HepG2 (cell line): ENCODE measurements at regions not wholly inside any gene's neighbourhood (a gene's known extent, or its start where the extent isn't known, plus 50 kb on each side); places are given as distances from the start of the nearest gene placed in this dataset.
A peak's percentile ranks its signal among the peaks of the same experiment; 100 is the strongest.

ENCODE experiments used
- ATRX ChIP-seq: sonication (generic); formaldehyde crosslinking; IDR thresholded peaks from 2 replicates; pipeline ENCODE4 v1.4.0; 2020; ENCODE audit warnings: missing genetic modification reagents, borderline replicate concordance
- ELF4 ChIP-seq: sonication (generic); formaldehyde crosslinking; IDR thresholded peaks from 2 replicates; pipeline ENCODE4 v1.5.0; 2020; ENCODE audit warnings: missing genetic modification reagents, mild to moderate bottlenecking, moderate library complexity, borderline replicate concordance
- EZH2 ChIP-seq: conservative IDR thresholded peaks from 2 replicates; pipeline ENCODE4 v1.6.1; 2012; ENCODE audit warnings: mild to moderate bottlenecking, low read depth, low read length, moderate library complexity
- FOXK2 ChIP-seq: fragments of 450-650 bp; IDR thresholded peaks from 2 replicates; pipeline ENCODE4 v1.6.1; 2016
- KDM4B ChIP-seq: sonication (generic); formaldehyde crosslinking; IDR thresholded peaks from 2 replicates; pipeline ENCODE4 v1.4.0; 2020; ENCODE audit warnings: missing genetic modification reagents
- KDM6A ChIP-seq: IDR thresholded peaks from 2 replicates; pipeline ENCODE4 v1.6.1; 2016; ENCODE audit warnings: low read depth
- MBD4 ChIP-seq: IDR thresholded peaks from 2 replicates; pipeline ENCODE4 v1.6.1; 2012; ENCODE audit warnings: low read length, inconsistent platforms, borderline replicate concordance
- MTF1 ChIP-seq: sonication (generic); formaldehyde crosslinking; IDR thresholded peaks from 2 replicates; pipeline ENCODE4 v1.5.0; 2020; ENCODE audit warnings: missing genetic modification reagents
- PHF21A ChIP-seq: sonication (generic); formaldehyde crosslinking; IDR thresholded peaks from 2 replicates; pipeline ENCODE4 v1.5.0; 2020; ENCODE audit warnings: mild to moderate bottlenecking, missing genetic modification reagents
- POLR2AphosphoS5 ChIP-seq: IDR thresholded peaks from 2 replicates; pipeline ENCODE4 v1.6.1; 2012; ENCODE audit warnings: low read depth, low read length
- PTBP1 ChIP-seq: fragments of 200-400 bp; formaldehyde crosslinking; IDR thresholded peaks from 2 replicates; pipeline ENCODE4 v1.6.1; 2018; ENCODE audit warnings: low read length, low read depth; ENCODE audit not compliant: poor library complexity, severe bottlenecking
- RBM22 ChIP-seq: fragments of 200-400 bp; formaldehyde crosslinking; optimal IDR thresholded peaks from 2 replicates; pipeline ENCODE3; 2017; ENCODE audit warnings: mild to moderate bottlenecking, low read length, moderate library complexity
- RFXANK ChIP-seq: IDR thresholded peaks from 2 replicates; pipeline ENCODE4 v1.6.1; 2016
- SALL1 ChIP-seq: sonication (generic); formaldehyde crosslinking; IDR thresholded peaks from 2 replicates; pipeline ENCODE4 v1.8.0; 2022; ENCODE audit warnings: mild to moderate bottlenecking, missing genetic modification reagents
- SNAI1 ChIP-seq: sonication (generic); formaldehyde crosslinking; IDR thresholded peaks from 2 replicates; pipeline ENCODE4 v1.5.0; 2020; ENCODE audit warnings: mild to moderate bottlenecking, missing genetic modification reagents, borderline replicate concordance
- SP1 ChIP-seq, 2 experiments: fragments of 450-650 bp in 1 of 2; sonication (generic) in 1 of 2; formaldehyde crosslinking in 1 of 2; IDR thresholded peaks; 2 replicates each; pipeline versions ENCODE4 v1.4.0 to v1.6.1; 2016 to 2020; ENCODE audit warnings: missing genetic modification reagents in 1 of 2
- SP4 ChIP-seq: sonication (generic); formaldehyde crosslinking; IDR thresholded peaks from 2 replicates; pipeline ENCODE4 v1.8.1; 2023; ENCODE audit warnings: mild to moderate bottlenecking, missing genetic modification reagents
- SUZ12 ChIP-seq: fragments of 150-350 bp; IDR thresholded peaks from 2 replicates; pipeline ENCODE4 v1.6.1; 2014; ENCODE audit warnings: low read depth, low read length
- ZNF124 ChIP-seq: sonication (generic); formaldehyde crosslinking; IDR thresholded peaks from 2 replicates; pipeline ENCODE4 v1.4.0; 2020; ENCODE audit warnings: missing genetic modification reagents
- ZNF331 ChIP-seq: sonication (generic); formaldehyde crosslinking; IDR thresholded peaks from 2 replicates; pipeline ENCODE4 v1.4.0; 2020; ENCODE audit warnings: missing genetic modification reagents
- ZNF569 ChIP-seq: sonication (generic); formaldehyde crosslinking; IDR thresholded peaks from 2 replicates; pipeline ENCODE4 v1.5.0; 2020; ENCODE audit warnings: mild to moderate bottlenecking, missing genetic modification reagents, moderate library complexity, borderline replicate concordance
- ZNF577 ChIP-seq: sonication (generic); formaldehyde crosslinking; IDR thresholded peaks from 2 replicates; pipeline ENCODE4 v1.4.0; 2020; ENCODE audit warnings: mild to moderate bottlenecking, low read depth, missing genetic modification reagents, borderline replicate concordance
- ZNF7 ChIP-seq: IDR thresholded peaks from 2 replicates; pipeline ENCODE4 v1.6.1; 2016; ENCODE audit warnings: missing biosample characterization, missing genetic modification reagents
- ZSCAN22 ChIP-seq: sonication (generic); formaldehyde crosslinking; IDR thresholded peaks from 2 replicates; pipeline ENCODE4 v1.4.0; 2020; ENCODE audit warnings: mild to moderate bottlenecking, missing genetic modification reagents
- TF ChIP-seq, protein P1 (sequence below): IDR thresholded peaks from 2 replicates; pipeline ENCODE4 v1.6.1; 2016; ENCODE audit warnings: missing compliant biosample characterization, missing genetic modification reagents, borderline replicate concordance
- TF ChIP-seq, protein P2 (sequence below): sonication (generic); formaldehyde crosslinking; IDR thresholded peaks from 2 replicates; pipeline ENCODE4 v1.4.0; 2020; ENCODE audit warnings: mild to moderate bottlenecking, missing genetic modification reagents
- TF ChIP-seq, protein P3 (sequence below): sonication (generic); formaldehyde crosslinking; IDR thresholded peaks from 2 replicates; pipeline ENCODE4 v1.5.1; 2020; ENCODE audit warnings: mild to moderate bottlenecking, missing genetic modification reagents, borderline replicate concordance

DNA sequence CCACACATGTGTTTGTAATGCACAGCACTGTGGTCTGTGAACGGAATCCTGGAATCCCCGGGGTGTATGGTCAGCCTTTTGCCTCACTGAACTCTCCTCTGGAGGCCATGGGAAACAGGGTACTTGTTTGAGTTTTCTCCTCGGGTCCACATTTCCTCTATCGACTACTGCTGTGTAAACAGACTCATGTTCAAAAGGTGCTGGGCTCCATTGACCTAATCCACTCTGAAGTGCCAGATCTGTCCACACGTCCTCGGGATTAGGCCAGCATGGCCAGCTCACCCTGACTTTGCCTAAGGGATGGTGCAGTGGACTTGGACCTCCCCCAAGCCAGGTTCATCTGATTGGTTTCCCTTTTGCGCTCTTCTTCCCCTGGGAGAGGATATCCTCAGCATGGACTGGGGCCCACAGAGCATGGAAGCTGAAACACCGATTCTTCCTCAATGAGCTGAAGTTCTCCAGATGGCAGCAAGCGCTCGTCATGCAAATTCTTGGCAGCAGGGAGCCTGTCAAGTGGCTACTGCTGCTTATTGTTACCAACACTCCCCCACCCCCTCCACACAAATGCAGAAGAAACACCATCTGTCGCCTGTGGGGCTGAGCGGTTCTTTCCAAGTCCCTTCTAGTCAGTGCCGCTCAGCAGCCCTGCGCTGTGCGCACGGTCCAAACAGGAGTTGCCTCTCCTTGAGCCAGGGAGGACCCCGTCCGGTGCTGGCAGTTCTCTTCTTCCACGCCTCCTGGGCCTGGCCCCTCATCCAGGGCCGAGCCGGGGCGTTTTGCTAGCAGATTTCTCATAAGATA is 292.6 kb upstream of the MARCKS start (continued):
- TF ChIP-seq KDM6A (CRISPR knock-in tag) (peak; percentile 63; the same call in 1 of the 2 replicates), ATRX (CRISPR knock-in tag) (no peak), EZH2 (no peak), SALL1 (CRISPR knock-in tag) (peak; percentile 99), ZNF7 (CRISPR knock-in tag) (no peak), ZNF577 (no peak), RBM22 (no peak), KDM4B (no peak), PHF21A (CRISPR knock-in tag) (peak; percentile 90), FOXK2 (no peak), MBD4 (no peak), ZNF124 (CRISPR knock-in tag) (no peak), ZNF569 (CRISPR knock-in tag) (no peak), ZSCAN22 (CRISPR knock-in tag) (no peak), PTBP1 (no peak), ELF4 (CRISPR knock-in tag) (no peak), ZNF331 (CRISPR knock-in tag) (no peak), SNAI1 (no peak), SUZ12 (no peak), POLR2AphosphoS5 (no peak), MTF1 (CRISPR knock-in tag) (no peak), SP1 (IDR thresholded peaks at IDR 0.05) (no peak), SP1 (CRISPR knock-in tag; IDR thresholded peaks at IDR 0.05) (no peak), SP4 (CRISPR knock-in tag) (peak; percentile 55; the same call in 1 of the 2 replicates), RFXANK (CRISPR knock-in tag) (no peak)
- TF ChIP-seq, protein P1, sequence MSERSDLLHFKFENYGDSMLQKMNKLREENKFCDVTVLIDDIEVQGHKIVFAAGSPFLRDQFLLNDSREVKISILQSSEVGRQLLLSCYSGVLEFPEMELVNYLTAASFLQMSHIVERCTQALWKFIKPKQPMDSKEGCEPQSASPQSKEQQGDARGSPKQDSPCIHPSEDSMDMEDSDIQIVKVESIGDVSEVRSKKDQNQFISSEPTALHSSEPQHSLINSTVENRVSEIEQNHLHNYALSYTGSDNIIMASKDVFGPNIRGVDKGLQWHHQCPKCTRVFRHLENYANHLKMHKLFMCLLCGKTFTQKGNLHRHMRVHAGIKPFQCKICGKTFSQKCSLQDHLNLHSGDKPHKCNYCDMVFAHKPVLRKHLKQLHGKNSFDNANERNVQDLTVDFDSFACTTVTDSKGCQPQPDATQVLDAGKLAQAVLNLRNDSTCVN (CRISPR knock-in tag), result 0 out of 2 replicates have a peak, but pooled peaks have one; percentile 23
- TF ChIP-seq, protein P2, sequence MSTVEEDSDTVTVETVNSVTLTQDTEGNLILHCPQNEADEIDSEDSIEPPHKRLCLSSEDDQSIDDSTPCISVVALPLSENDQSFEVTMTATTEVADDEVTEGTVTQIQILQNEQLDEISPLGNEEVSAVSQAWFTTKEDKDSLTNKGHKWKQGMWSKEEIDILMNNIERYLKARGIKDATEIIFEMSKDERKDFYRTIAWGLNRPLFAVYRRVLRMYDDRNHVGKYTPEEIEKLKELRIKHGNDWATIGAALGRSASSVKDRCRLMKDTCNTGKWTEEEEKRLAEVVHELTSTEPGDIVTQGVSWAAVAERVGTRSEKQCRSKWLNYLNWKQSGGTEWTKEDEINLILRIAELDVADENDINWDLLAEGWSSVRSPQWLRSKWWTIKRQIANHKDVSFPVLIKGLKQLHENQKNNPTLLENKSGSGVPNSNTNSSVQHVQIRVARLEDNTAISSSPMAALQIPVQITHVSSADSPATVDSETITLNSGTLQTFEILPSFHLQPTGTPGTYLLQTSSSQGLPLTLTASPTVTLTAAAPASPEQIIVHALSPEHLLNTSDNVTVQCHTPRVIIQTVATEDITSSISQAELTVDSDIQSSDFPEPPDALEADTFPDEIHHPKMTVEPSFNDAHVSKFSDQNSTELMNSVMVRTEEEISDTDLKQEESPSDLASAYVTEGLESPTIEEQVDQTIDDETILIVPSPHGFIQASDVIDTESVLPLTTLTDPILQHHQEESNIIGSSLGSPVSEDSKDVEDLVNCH (CRISPR knock-in tag), result no peak
- TF ChIP-seq, protein P3, sequence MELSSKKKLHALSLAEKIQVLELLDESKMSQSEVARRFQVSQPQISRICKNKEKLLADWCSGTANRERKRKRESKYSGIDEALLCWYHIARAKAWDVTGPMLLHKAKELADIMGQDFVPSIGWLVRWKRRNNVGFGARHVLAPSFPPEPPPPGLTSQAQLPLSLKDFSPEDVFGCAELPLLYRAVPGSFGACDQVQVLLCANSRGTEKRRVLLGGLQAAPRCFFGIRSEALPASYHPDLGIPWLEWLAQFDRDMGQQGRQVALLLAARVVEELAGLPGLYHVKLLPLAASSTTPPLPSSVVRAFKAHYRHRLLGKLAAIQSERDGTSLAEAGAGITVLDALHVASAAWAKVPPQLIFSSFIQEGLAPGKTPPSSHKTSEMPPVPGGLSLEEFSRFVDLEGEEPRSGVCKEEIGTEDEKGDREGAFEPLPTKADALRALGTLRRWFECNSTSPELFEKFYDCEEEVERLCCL (CRISPR knock-in tag), result no peak
